Myocyte (in vitro differentiated cells): ENCODE measurements at regions not wholly inside any gene's neighbourhood (a gene's known extent, or its start where the extent isn't known, plus 50 kb on each side); places are given as distances from the start of the nearest gene placed in this dataset.

ENCODE experiments used
- DNase-seq: peaks from one replicate; pipeline ENCODE4 v3.0.0-alpha.2; 2012; ENCODE audit warnings: low read depth

GRCh38 chr15:39074341-39074985, 506.4 kb upstream of the THBS1 start:
- no peak for DNase-seq

GRCh38 chr15:39075311-39075710, 505.6 kb upstream of the THBS1 start:
- peak; percentile 36 for DNase-seq

GRCh38 chr15:39075756-39076341, 505.0 kb upstream of the THBS1 start:
- no peak for DNase-seq

GRCh38 chr15:39078026-39078425, 502.9 kb upstream of the THBS1 start:
- DNase-seq, result no peak

- no peak for DNase-seq
Measured at GRCh38 chr15:39079296-39079847, 501.5 kb upstream of the THBS1 start.

GRCh38 chr15:39083213-39083612, 497.7 kb upstream of the THBS1 start:
- DNase-seq, result no peak

GRCh38 chr15:39084674-39085530, 496.0 kb upstream of the THBS1 start:
- no peak for DNase-seq

- no peak for DNase-seq
Measured at GRCh38 chr15:39086641-39087040, 494.2 kb upstream of the THBS1 start.

- DNase-seq, result no peak
Measured at GRCh38 chr15:39088156-39088555, 492.7 kb upstream of the THBS1 start.

GRCh38 chr15:39092354-39092753, 488.5 kb upstream of the THBS1 start:
- DNase-seq, result no peak

- no peak for DNase-seq
Measured at GRCh38 chr15:39092761-39093160, 488.1 kb upstream of the THBS1 start.

- no peak for DNase-seq
Measured at GRCh38 chr15:39094116-39094515, 486.8 kb upstream of the THBS1 start.

- peak; percentile 68 for DNase-seq
Measured at GRCh38 chr15:39095218-39095879, 485.5 kb upstream of the THBS1 start.

GRCh38 chr15:39096608-39097205, 484.2 kb upstream of the THBS1 start:
- DNase-seq, result no peak

- DNase-seq, result peak; percentile 47
Measured at GRCh38 chr15:39099524-39099923, 481.4 kb upstream of the THBS1 start.

- no peak for DNase-seq
Measured at GRCh38 chr15:39100106-39100660, 480.7 kb upstream of the THBS1 start.

GRCh38 chr15:39102431-39102830, 478.4 kb upstream of the THBS1 start:
- no peak for DNase-seq

- DNase-seq, result no peak
Measured at GRCh38 chr15:39106950-39107349, 473.9 kb upstream of the THBS1 start.

- no peak for DNase-seq
Measured at GRCh38 chr15:39108021-39108420, 472.9 kb upstream of the THBS1 start.

GRCh38 chr15:39110336-39110735, 470.5 kb upstream of the THBS1 start:
- no peak for DNase-seq

GRCh38 chr15:39110746-39111145, 470.1 kb upstream of the THBS1 start:
- DNase-seq, result no peak
